IMR-90 (cell line): ENCODE measurements at regions not wholly inside any gene's neighbourhood (a gene's known extent, or its start where the extent isn't known, plus 50 kb on each side); places are given as distances from the start of the nearest gene placed in this dataset.

Experiments
- ATAC-seq: fragments of 200-7000 bp; cut with Tn5 transposase; 2 replicates; pipeline ENCODE4 v1.9.1; 2020; ENCODE audit warnings: low read depth, mild to moderate bottlenecking, moderate library complexity
- BruUV-seq: library from RNA; stranded (reverse); fragments of 400-500 nt; replicated peaks from 2 replicates; lab custom pipeline; 2021; lab: Mats Ljungman, UMichigan
- CTCF ChIA-PET: fragments of 300-600 bp; formaldehyde crosslinking; extraction: SDS; loops from one replicate; lab custom pipeline; 2021; ENCODE audit warnings: antibody characterized with exemption; lab: Yijun Ruan, JAX
- POLR2A ChIA-PET: fragments of 300-600 bp; sonication (Branson Sonifier 250); formaldehyde crosslinking; loops from one replicate; lab custom pipeline; 2022; ENCODE audit warnings: antibody characterized with exemption; ENCODE audit not compliant: unreplicated experiment; lab: Charles Lee
- DNase-seq: peaks from one replicate; pipeline ENCODE4 v3.0.0; 2013
- H2AFZ ChIP-seq: replicated peaks from 2 replicates; pipeline ENCODE3; 2013; ENCODE audit warnings: low read length, mild to moderate bottlenecking; ENCODE audit not compliant: poor library complexity
- H2AK5ac ChIP-seq: 2 replicates; pipeline ENCODE4 v1.6.1; 2013; ENCODE audit warnings: low read depth, low read length, inconsistent platforms
- H2AK9ac ChIP-seq: replicated peaks from 2 replicates; pipeline ENCODE3; 2013; ENCODE audit warnings: mild to moderate bottlenecking, low read depth, low read length, moderate library complexity; ENCODE audit not compliant: poor library complexity
- H2BK120ac ChIP-seq: 2 replicates; pipeline ENCODE4 v1.6.1; 2013; ENCODE audit warnings: low read depth, low read length, inconsistent platforms
- H2BK15ac ChIP-seq: 3 replicates; pipeline ENCODE4 v1.6.1; 2013; ENCODE audit warnings: low read depth, low read length, inconsistent platforms
- H2BK20ac ChIP-seq: 2 replicates; pipeline ENCODE4 v1.6.1; 2013; ENCODE audit warnings: low read depth, mild to moderate bottlenecking, inconsistent platforms, low read length, moderate library complexity
- H2BK5ac ChIP-seq: 2 replicates; pipeline ENCODE4 v1.6.1; 2013; ENCODE audit warnings: mild to moderate bottlenecking, low read depth, low read length, inconsistent platforms; ENCODE audit not compliant: poor library complexity, severe bottlenecking
- H3K14ac ChIP-seq: replicated peaks from 2 replicates; pipeline ENCODE4 v1.6.1; 2013; ENCODE audit warnings: low read depth, low read length, inconsistent platforms
- H3K18ac ChIP-seq: 2 replicates; pipeline ENCODE4 v1.6.1; 2013; ENCODE audit warnings: low read depth, low read length, control low read depth
- H3K23ac ChIP-seq: 2 replicates; pipeline ENCODE4 v1.6.1; 2013; ENCODE audit warnings: low read depth, low read length, inconsistent platforms
- H3K27ac ChIP-seq: 2 replicates; pipeline ENCODE4 v1.5.1; 2013; ENCODE audit warnings: mild to moderate bottlenecking, control low read depth, low read length; ENCODE audit not compliant: insufficient read depth
- H3K27me3 ChIP-seq: 2 replicates; pipeline ENCODE4 v1.6.1; 2013; ENCODE audit warnings: low read length; ENCODE audit not compliant: control insufficient read depth, insufficient read depth
- H3K36me3 ChIP-seq: 2 replicates; pipeline ENCODE4 v1.6.1; 2013; ENCODE audit warnings: low read length, mixed read lengths; ENCODE audit not compliant: control insufficient read depth, insufficient read depth
- H3K4ac ChIP-seq: 2 replicates; pipeline ENCODE4 v1.6.1; 2013; ENCODE audit warnings: low read depth, low read length, inconsistent platforms
- H3K4me1 ChIP-seq: 2 replicates; pipeline ENCODE4 v1.6.1; 2013; ENCODE audit warnings: low read length, mixed read lengths; ENCODE audit not compliant: control insufficient read depth, insufficient read depth
- H3K4me2 ChIP-seq: 2 replicates; pipeline ENCODE4 v1.6.1; 2013; ENCODE audit warnings: low read depth, mild to moderate bottlenecking, control low read depth, low read length, moderate library complexity
- H3K4me3 ChIP-seq: 2 replicates; pipeline ENCODE4 v1.5.1; 2013; ENCODE audit warnings: low read depth, mild to moderate bottlenecking, control low read depth, low read length, moderate library complexity; ENCODE audit not compliant: insufficient read depth
- H3K56ac ChIP-seq: 2 replicates; pipeline ENCODE4 v1.6.1; 2013; ENCODE audit warnings: low read length, inconsistent platforms; ENCODE audit not compliant: insufficient read depth; ENCODE audit errors: extremely low read depth
- H3K79me1 ChIP-seq, 2 experiments: 2 replicates each; pipeline ENCODE4 v1.6.1; 2013; ENCODE audit warnings: low read length in 2 of 2, inconsistent platforms in 1 of 2, low read depth in 1 of 2
- H3K9ac ChIP-seq: 2 replicates; pipeline ENCODE4 v1.6.1; 2013; ENCODE audit warnings: low read depth, low read length, control low read depth
- H3K9me1 ChIP-seq: 2 replicates; pipeline ENCODE4 v1.6.1; 2013; ENCODE audit warnings: low read length, inconsistent platforms; ENCODE audit not compliant: insufficient read depth
- H3K9me3 ChIP-seq: 2 replicates; pipeline ENCODE4 v1.6.1; 2013; ENCODE audit warnings: low read length; ENCODE audit not compliant: control insufficient read depth, insufficient read depth
- H4K20me1 ChIP-seq: 2 replicates; pipeline ENCODE4 v1.6.1; 2013; ENCODE audit warnings: low read length, inconsistent platforms; ENCODE audit not compliant: insufficient read depth
- H4K5ac ChIP-seq: 2 replicates; pipeline ENCODE4 v1.6.1; 2013; ENCODE audit warnings: mild to moderate bottlenecking, low read depth, low read length, control low read depth
- H4K8ac ChIP-seq, 2 experiments: 2 replicates each; pipeline ENCODE4 v1.6.1; 2013; ENCODE audit warnings: low read depth in 2 of 2, low read length in 2 of 2, control low read depth in 1 of 2, inconsistent platforms in 1 of 2
- H4K91ac ChIP-seq: 2 replicates; pipeline ENCODE4 v1.6.1; 2013; ENCODE audit warnings: low read depth, low read length, inconsistent platforms; ENCODE audit not compliant: insufficient read depth
- BHLHE40 ChIP-seq: fragments of 150-350 bp; IDR thresholded peaks from 2 replicates; pipeline ENCODE4 v1.6.1; 2016; ENCODE audit warnings: mild to moderate bottlenecking, low read depth, low read length
- CEBPB ChIP-seq: IDR thresholded peaks from 2 replicates; pipeline ENCODE4 v1.6.1; 2012; ENCODE audit warnings: low read depth, low read length, improper control_type of control experiment
- CHD1 ChIP-seq: IDR thresholded peaks from 2 replicates; pipeline ENCODE4 v1.6.1; 2012; ENCODE audit warnings: low read depth, low read length, improper control_type of control experiment
- FOS ChIP-seq: fragments of 150-350 bp; IDR thresholded peaks from 2 replicates; pipeline ENCODE4 v1.6.1; 2016; ENCODE audit warnings: low read depth, low read length
- MAFK ChIP-seq: IDR thresholded peaks from 2 replicates; pipeline ENCODE4 v1.6.1; 2012; ENCODE audit warnings: low read depth, low read length, improper control_type of control experiment
- MAZ ChIP-seq: IDR thresholded peaks from 2 replicates; pipeline ENCODE4 v1.6.1; 2012; ENCODE audit warnings: low read depth, mild to moderate bottlenecking, low read length, improper control_type of control experiment, moderate library complexity, borderline replicate concordance
- MXI1 ChIP-seq: IDR thresholded peaks from 2 replicates; pipeline ENCODE4 v1.6.1; 2012; ENCODE audit warnings: low read depth, mild to moderate bottlenecking, low read length, moderate library complexity, borderline replicate concordance
- NFE2L2 ChIP-seq: fragments of 150-350 bp; IDR thresholded peaks from 2 replicates; pipeline ENCODE4 v1.6.1; 2016; ENCODE audit warnings: low read depth, mild to moderate bottlenecking, low read length
- POLR2A ChIP-seq: IDR thresholded peaks from 2 replicates; pipeline ENCODE4 v1.6.1; 2012; ENCODE audit warnings: mild to moderate bottlenecking, low read depth, low read length
- RAD21 ChIP-seq: IDR thresholded peaks from 2 replicates; pipeline ENCODE4 v1.6.1; 2012; ENCODE audit warnings: low read length, improper control_type of control experiment
- RCOR1 ChIP-seq: IDR thresholded peaks from 2 replicates; pipeline ENCODE4 v1.6.1; 2012; ENCODE audit warnings: mild to moderate bottlenecking, low read length, improper control_type of control experiment; ENCODE audit not compliant: insufficient replicate concordance
- SMC3 ChIP-seq: fragments of 150-350 bp; IDR thresholded peaks from 2 replicates; pipeline ENCODE4 v1.6.1; 2016; ENCODE audit warnings: low read depth, mild to moderate bottlenecking, antibody characterized with exemption, low read length, moderate library complexity
- USF2 ChIP-seq: fragments of 150-350 bp; IDR thresholded peaks from 2 replicates; pipeline ENCODE4 v1.6.1; 2017; ENCODE audit warnings: mild to moderate bottlenecking, antibody characterized with exemption, low read length, low read depth
- WGBS, 2 experiments: methylation state at CpG; one replicate each; pipeline versions ENCODE4 v1.1.5 to v1.1.7; 2013; ENCODE audit warnings: missing lambda C conversion rate in 2 of 2; ENCODE audit not compliant: insufficient read length in 1 of 2; ENCODE audit errors: extremely low coverage in 2 of 2; 5-methylcytosine and 5-hydroxymethylcytosine counted together
- dilution Hi-C: fragments of 300-500 bp; cut with HindIII; formaldehyde crosslinking; loops from one replicate; pipeline ENCODE4 v1.14.3; 2018; ENCODE audit warnings: low sequenced_read_pairs; ENCODE audit not compliant: unreplicated experiment
- in situ Hi-C: fragments of 300-500 bp; cut with MboI; formaldehyde crosslinking; loops from 3 replicates; pipeline ENCODE4 v1.14.3; 2019; ENCODE audit warnings: low sequenced_read_pairs, inconsistent platforms, mixed read lengths
- intact Hi-C: fragments of 100-400 bp; cut with micrococcal nuclease; formaldehyde crosslinking; loops from 2 replicates; pipeline ENCODE4 v1.10.0; 2022

GRCh38 chr2:71865391-71865965, 282.2 kb downstream of the CYP26B1 start:
- H3K18ac ChIP-seq = no peak overlapping the region
- in situ Hi-C loops = no loop called here
- H3K9me1 ChIP-seq = no peaks in the 10 kb centered on the region
- no peak for TF ChIP-seq NFE2L2
- TF ChIP-seq CEBPB = no peak
- no peak for TF ChIP-seq BHLHE40
- TF ChIP-seq SMC3 = no peak
- no peak for TF ChIP-seq MXI1
- no peak for TF ChIP-seq MAFK
- no peak for TF ChIP-seq RAD21
- no peak for TF ChIP-seq FOS
- no peak for TF ChIP-seq RCOR1
- no peak for TF ChIP-seq POLR2A
- no peak for TF ChIP-seq USF2
- TF ChIP-seq MAZ = no peak
- no peak for TF ChIP-seq CHD1
- no peak overlapping the region for H2AK5ac ChIP-seq
- H3K4me3 ChIP-seq = no peak overlapping the region
- H2BK5ac ChIP-seq = no peak overlapping the region
- CTCF ChIA-PET = no interaction called here
- no TSS peak for BruUV-seq
- H4K8ac ChIP-seq = no peak overlapping the region
- H3K4me2 ChIP-seq = no peak overlapping the region
- no peak overlapping the region for H2AFZ ChIP-seq
- DNase-seq = no peak
- no peak overlapping the region for H4K91ac ChIP-seq
- H3K27me3 ChIP-seq = peaks cover 44% of the 10 kb centered on the region
- no peak for ATAC-seq
- no peak overlapping the region for H3K56ac ChIP-seq
- no peak overlapping the region for H3K23ac ChIP-seq
- 64% methylated on average over 4 of the region's 11 CpGs; no CpG with 5 or more reads in 1 of the 2 experiments for WGBS, 2 experiments
- H3K27ac ChIP-seq = no peak overlapping the region
- no peak overlapping the region for H2AK9ac ChIP-seq
- H3K14ac ChIP-seq = no peak overlapping the region
- dilution Hi-C loops = no loop called here
- H2BK120ac ChIP-seq = no peak overlapping the region
- no peaks in the 10 kb centered on the region for H4K20me1 ChIP-seq
- H2BK20ac ChIP-seq = no peak overlapping the region
- H2BK15ac ChIP-seq = no peak overlapping the region
- no peaks in the 10 kb centered on the region for H3K4me1 ChIP-seq
- intact Hi-C loops = no loop called here
- H4K5ac ChIP-seq = no peak overlapping the region
- no peak overlapping the region for H3K4ac ChIP-seq
- H3K79me1 ChIP-seq = no peaks in the 10 kb centered on the region
- POLR2A ChIA-PET = no interaction called here
- no peaks in the 10 kb centered on the region for H3K9me3 ChIP-seq
- no peaks in the 10 kb centered on the region for H3K36me3 ChIP-seq
- H3K9ac ChIP-seq = no peak overlapping the region
